ENCODE measurements at regions not wholly inside any gene's neighbourhood (a gene's known extent, or its start where the extent isn't known, plus 50 kb on each side); places are given as distances from the start of the nearest gene placed in this dataset.

DNA sequence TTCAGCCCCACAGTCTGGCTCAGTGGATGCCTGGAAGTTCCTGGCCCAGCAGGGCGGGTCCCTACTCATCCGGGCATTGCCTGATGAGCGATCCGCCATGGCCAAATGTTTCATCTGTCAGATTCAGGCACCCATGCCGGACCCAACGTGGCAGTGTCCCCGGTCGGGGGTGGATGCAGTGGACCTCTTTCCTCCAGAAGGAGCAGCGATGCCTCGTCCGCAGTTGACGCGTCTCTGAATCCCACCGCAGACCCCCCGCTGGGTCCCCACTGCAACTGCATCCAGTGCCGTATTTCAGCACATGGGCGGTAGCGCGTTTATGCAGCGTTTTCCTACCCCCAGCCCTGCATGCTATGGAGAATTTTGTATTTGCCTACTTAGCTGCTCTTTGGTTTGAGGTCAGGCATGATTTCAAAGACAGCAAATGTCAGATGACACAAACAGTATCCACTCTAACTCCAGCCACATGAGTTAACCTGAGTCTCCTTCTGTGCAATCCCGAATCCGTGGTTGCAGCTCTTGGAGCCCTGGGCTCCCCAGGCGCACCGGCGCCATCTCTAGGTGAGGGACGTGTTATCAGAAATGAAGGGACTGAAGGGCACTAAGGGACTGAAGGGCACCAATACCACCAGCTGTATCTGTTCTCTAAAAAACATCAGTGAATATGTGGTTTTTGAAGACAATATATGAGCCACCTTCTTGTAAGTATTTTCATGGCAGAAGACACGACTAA, 72.6 kb upstream of the THBS2 start:
- 81% methylated on average over 27 of the region's 27 CpGs for WGBS (ENCODE audit: insufficient coverage)
- intact Hi-C loops (cut with micrococcal nuclease): no loop called here
- H3K4me3 ChIP-seq (ENCODE audit: low read length): no peak overlapping the region
- TF ChIP-seq, protein P1, sequence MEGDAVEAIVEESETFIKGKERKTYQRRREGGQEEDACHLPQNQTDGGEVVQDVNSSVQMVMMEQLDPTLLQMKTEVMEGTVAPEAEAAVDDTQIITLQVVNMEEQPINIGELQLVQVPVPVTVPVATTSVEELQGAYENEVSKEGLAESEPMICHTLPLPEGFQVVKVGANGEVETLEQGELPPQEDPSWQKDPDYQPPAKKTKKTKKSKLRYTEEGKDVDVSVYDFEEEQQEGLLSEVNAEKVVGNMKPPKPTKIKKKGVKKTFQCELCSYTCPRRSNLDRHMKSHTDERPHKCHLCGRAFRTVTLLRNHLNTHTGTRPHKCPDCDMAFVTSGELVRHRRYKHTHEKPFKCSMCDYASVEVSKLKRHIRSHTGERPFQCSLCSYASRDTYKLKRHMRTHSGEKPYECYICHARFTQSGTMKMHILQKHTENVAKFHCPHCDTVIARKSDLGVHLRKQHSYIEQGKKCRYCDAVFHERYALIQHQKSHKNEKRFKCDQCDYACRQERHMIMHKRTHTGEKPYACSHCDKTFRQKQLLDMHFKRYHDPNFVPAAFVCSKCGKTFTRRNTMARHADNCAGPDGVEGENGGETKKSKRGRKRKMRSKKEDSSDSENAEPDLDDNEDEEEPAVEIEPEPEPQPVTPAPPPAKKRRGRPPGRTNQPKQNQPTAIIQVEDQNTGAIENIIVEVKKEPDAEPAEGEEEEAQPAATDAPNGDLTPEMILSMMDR (IDR thresholded peaks at IDR 0.05): no peak
- no peak overlapping the region for H3K27ac Mint-ChIP-seq
- no peaks in the 10 kb centered on the region for H3K36me3 Mint-ChIP-seq
- no peaks in the 10 kb centered on the region for H3K4me1 ChIP-seq (ENCODE audit: control insufficient read depth, insufficient read depth, low read length)
- no peaks in the 10 kb centered on the region for H3K36me3 ChIP-seq (ENCODE audit: control insufficient read depth, insufficient read depth, low read length)
- H3K27me3 ChIP-seq (ENCODE audit: control insufficient read depth, insufficient read depth, low read length): no peaks in the 10 kb centered on the region
- H3K9me3 ChIP-seq (ENCODE audit: control insufficient read depth, insufficient read depth, low read length): no peaks in the 10 kb centered on the region
- no peaks in the 10 kb centered on the region for H3K9me3 Mint-ChIP-seq
- DNase-seq (no peak), ATAC-seq (no peak)
- H3K27ac ChIP-seq (ENCODE audit: low read length): no peak overlapping the region
- no peak overlapping the region for H3K4me3 Mint-ChIP-seq
- peaks cover 21 to 50% of the 10 kb centered on the region in 2 donors for H3K27me3 Mint-ChIP-seq (ENCODE audit: low read depth in 2 of 2)
- no peaks in the 10 kb centered on the region for H3K4me1 Mint-ChIP-seq

DNA sequence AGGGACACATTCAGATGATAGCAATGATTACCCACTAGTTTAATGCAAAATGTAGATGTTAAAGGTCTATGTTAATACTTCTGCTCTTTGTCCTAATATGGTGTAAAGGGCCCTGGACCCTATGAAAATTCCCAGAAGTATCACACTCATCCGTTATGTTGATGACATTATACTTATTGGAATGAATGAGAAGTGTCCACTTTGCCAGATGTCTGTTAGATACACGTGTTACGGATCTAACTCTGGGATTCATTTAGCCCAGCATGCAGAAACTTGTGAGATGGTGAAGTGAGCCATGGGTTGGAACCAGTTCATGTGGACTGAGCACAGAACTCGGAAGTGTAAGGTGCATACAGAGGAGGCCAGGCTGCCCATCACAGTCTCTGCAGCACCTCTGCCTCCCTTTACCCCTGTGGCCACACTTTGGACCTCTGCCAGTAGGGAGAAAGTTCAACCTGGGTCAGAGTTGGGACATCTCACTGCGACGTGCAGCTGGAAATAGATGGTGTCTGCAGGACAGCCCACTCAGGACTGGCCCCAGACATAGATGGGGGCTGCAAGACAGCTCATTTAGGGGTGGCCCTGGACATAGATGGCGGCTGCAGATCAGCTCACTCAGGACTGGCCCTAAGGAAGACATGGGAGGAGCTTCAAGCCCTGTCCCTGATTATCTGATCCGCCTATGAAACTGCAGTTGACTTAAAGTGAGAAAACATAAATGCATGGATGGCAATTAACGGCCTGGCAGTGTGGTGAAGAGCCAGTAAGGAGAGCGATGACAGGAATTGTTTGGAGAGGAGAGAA, 71.2 kb upstream of the THBS2 start:
- no peak overlapping the region for H3K4me3 ChIP-seq (ENCODE audit: low read length)
- H3K27me3 ChIP-seq (ENCODE audit: control insufficient read depth, insufficient read depth, low read length): no peaks in the 10 kb centered on the region
- WGBS (ENCODE audit: insufficient coverage): 81% methylated on average over 10 of the region's 10 CpGs
- ATAC-seq: peak in 1 of 3 donors; percentile 24
- Mint-ChIP-seq H3K4me3 (no peak overlapping the region), H3K9me3 (no peaks in the 10 kb centered on the region), H3K4me1 (no peaks in the 10 kb centered on the region), H3K36me3 (no peaks in the 10 kb centered on the region), H3K27ac (no peak overlapping the region), H3K27me3 (ENCODE audit: low read depth in 2 of 2) (peaks cover 12 to 37% of the 10 kb centered on the region in 2 donors)
- H3K27ac ChIP-seq (ENCODE audit: low read length): no peak overlapping the region
- H3K4me1 ChIP-seq (ENCODE audit: control insufficient read depth, insufficient read depth, low read length): no peaks in the 10 kb centered on the region
- TF ChIP-seq, protein P1 (IDR thresholded peaks at IDR 0.05): no peak
- intact Hi-C loops (cut with micrococcal nuclease): no loop called here
- H3K36me3 ChIP-seq (ENCODE audit: control insufficient read depth, insufficient read depth, low read length): no peaks in the 10 kb centered on the region
- no peaks in the 10 kb centered on the region for H3K9me3 ChIP-seq (ENCODE audit: control insufficient read depth, insufficient read depth, low read length)
- DNase-seq: no peak

DNA sequence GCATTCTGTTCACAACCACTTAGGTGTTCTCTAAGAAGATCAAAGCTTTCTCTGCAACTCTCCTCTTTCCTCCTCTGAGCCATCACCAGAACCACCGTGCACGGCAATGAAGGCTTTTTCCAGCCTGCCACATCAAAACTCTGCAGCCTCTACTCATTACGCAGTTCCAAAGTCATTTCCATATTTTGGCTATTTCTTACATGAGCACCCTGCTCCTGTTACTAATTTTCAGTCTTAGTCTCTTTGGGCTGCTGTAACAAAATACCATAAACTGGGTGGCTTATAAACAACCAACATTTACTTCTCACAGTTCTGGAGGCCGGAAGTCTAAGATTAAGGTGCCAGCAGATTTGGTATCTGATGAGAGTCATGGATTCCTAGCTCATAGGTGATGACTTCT, 70.4 kb upstream of the THBS2 start:
- WGBS (ENCODE audit: insufficient coverage): 94% methylated on average over 3 of the region's 4 CpGs
- intact Hi-C loops (cut with micrococcal nuclease): no loop called here
- TF ChIP-seq, protein P1 (IDR thresholded peaks at IDR 0.05): no peak
- Mint-ChIP-seq H3K4me1 (no peaks in the 10 kb centered on the region), H3K27me3 (ENCODE audit: low read depth in 2 of 2) (peaks cover 12 to 35% of the 10 kb centered on the region in 2 donors), H3K27ac (no peak overlapping the region), H3K4me3 (no peak overlapping the region), H3K36me3 (no peaks in the 10 kb centered on the region), H3K9me3 (no peaks in the 10 kb centered on the region)
- H3K36me3 ChIP-seq (ENCODE audit: control insufficient read depth, insufficient read depth, low read length): no peaks in the 10 kb centered on the region
- H3K27me3 ChIP-seq (ENCODE audit: control insufficient read depth, insufficient read depth, low read length): no peaks in the 10 kb centered on the region
- ATAC-seq (no peak), DNase-seq (no peak)
- no peaks in the 10 kb centered on the region for H3K4me1 ChIP-seq (ENCODE audit: control insufficient read depth, insufficient read depth, low read length)
- no peak overlapping the region for H3K4me3 ChIP-seq (ENCODE audit: low read length)
- H3K9me3 ChIP-seq (ENCODE audit: control insufficient read depth, insufficient read depth, low read length): no peaks in the 10 kb centered on the region
- H3K27ac ChIP-seq (ENCODE audit: low read length): no peak overlapping the region
